ENCODE measurements at regions not wholly inside any gene's neighbourhood (a gene's known extent, or its start where the extent isn't known, plus 50 kb on each side); places are given as distances from the start of the nearest gene placed in this dataset.

- DNase-seq (ENCODE audit: low spot score): no peak
Measured at GRCh38 chr4:180652533-180652932, 1590.7 kb upstream of the TENM3 start.

- DNase-seq (ENCODE audit: low spot score): no peak
Measured at GRCh38 chr4:180655886-180656285, 1587.3 kb upstream of the TENM3 start.

- DNase-seq (ENCODE audit: low spot score): no peak
Measured at GRCh38 chr4:180657881-180658280, 1585.3 kb upstream of the TENM3 start.

GRCh38 chr4:180664766-180665368 lies 1578.3 kb upstream of the TENM3 start:
- peak; percentile 92 for DNase-seq (ENCODE audit: low spot score)

- DNase-seq (ENCODE audit: low spot score): no peak
Measured at GRCh38 chr4:180665481-180665880, 1577.7 kb upstream of the TENM3 start.

- DNase-seq (ENCODE audit: low spot score): peak; percentile 74
Measured at GRCh38 chr4:180665994-180666824, 1577.0 kb upstream of the TENM3 start.

GRCh38 chr4:180668732-180669131 lies 1574.5 kb upstream of the TENM3 start:
- no peak for DNase-seq (ENCODE audit: low spot score)

GRCh38 chr4:180669680-180670079 lies 1573.5 kb upstream of the TENM3 start:
- DNase-seq (ENCODE audit: low spot score): no peak

- DNase-seq (ENCODE audit: low spot score): peak; percentile 10
Measured at GRCh38 chr4:180674619-180675358, 1568.4 kb upstream of the TENM3 start.

GRCh38 chr4:180675359-180675650 lies 1567.9 kb upstream of the TENM3 start:
- no peak for DNase-seq (ENCODE audit: low spot score)

- DNase-seq (ENCODE audit: low spot score): no peak
Measured at GRCh38 chr4:180680305-180680704, 1562.9 kb upstream of the TENM3 start.

- peak; percentile 50 for DNase-seq (ENCODE audit: low spot score)
Measured at GRCh38 chr4:180682776-180683175, 1560.4 kb upstream of the TENM3 start.

GRCh38 chr4:180683186-180683585 lies 1560.0 kb upstream of the TENM3 start:
- no peak for DNase-seq (ENCODE audit: low spot score)

- DNase-seq (ENCODE audit: low spot score): no peak
Measured at GRCh38 chr4:180688480-180688879, 1554.7 kb upstream of the TENM3 start.

GRCh38 chr4:180694875-180695274 lies 1548.3 kb upstream of the TENM3 start:
- DNase-seq (ENCODE audit: low spot score): no peak

- DNase-seq (ENCODE audit: low spot score): no peak
Measured at GRCh38 chr4:180695851-180696250, 1547.4 kb upstream of the TENM3 start.

- no peak for DNase-seq (ENCODE audit: low spot score)
Measured at GRCh38 chr4:180696460-180697092, 1546.6 kb upstream of the TENM3 start.

- DNase-seq (ENCODE audit: low spot score): no peak
Measured at GRCh38 chr4:180698550-180699195, 1544.5 kb upstream of the TENM3 start.

- no peak for DNase-seq (ENCODE audit: low spot score)
Measured at GRCh38 chr4:180706766-180707165, 1536.4 kb upstream of the TENM3 start.

- no peak for DNase-seq (ENCODE audit: low spot score)
Measured at GRCh38 chr4:180710628-180711337, 1532.4 kb upstream of the TENM3 start.

GRCh38 chr4:180717451-180718033 lies 1525.7 kb upstream of the TENM3 start:
- no peak for DNase-seq (ENCODE audit: low spot score)
